NCI-H69 (cell line): ENCODE measurements at regions not wholly inside any gene's neighbourhood (a gene's known extent, or its start where the extent isn't known, plus 50 kb on each side); places are given as distances from the start of the nearest gene placed in this dataset.

ENCODE experiments used
- DNase-seq: peaks from one replicate; lab custom pipeline; 2025; lab: John Stamatoyannopoulos, UW

GRCh38 chr1:181142096-181142958 is 53.8 kb downstream of the IER5 start:
- DNase-seq = peak; percentile 97

- no peak for DNase-seq
Observed at GRCh38 chr1:181143102-181143859, 54.8 kb downstream of the IER5 start.

GRCh38 chr1:181144238-181144637 is 55.7 kb downstream of the IER5 start:
- DNase-seq = no peak

DNA sequence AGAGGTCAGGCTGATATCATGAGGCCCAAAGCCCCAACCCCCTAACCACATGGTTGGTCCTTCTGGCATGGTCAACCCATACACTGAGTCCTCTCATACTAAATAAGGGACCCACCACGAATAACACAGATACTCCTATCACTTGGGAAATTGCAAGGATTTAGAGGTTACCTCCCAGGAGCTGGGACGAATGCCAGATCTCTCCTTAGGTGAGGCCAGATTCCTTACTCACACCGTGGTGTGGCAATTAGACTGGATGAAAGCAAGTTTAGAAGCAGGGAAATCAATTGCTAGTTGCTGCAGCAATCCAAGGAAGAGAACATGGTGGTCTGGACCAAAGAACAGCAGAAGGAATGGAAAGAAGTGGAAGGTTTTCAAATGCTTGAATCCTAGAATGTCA is 60.1 kb downstream of the IER5 start:
- no peak for DNase-seq

DNA sequence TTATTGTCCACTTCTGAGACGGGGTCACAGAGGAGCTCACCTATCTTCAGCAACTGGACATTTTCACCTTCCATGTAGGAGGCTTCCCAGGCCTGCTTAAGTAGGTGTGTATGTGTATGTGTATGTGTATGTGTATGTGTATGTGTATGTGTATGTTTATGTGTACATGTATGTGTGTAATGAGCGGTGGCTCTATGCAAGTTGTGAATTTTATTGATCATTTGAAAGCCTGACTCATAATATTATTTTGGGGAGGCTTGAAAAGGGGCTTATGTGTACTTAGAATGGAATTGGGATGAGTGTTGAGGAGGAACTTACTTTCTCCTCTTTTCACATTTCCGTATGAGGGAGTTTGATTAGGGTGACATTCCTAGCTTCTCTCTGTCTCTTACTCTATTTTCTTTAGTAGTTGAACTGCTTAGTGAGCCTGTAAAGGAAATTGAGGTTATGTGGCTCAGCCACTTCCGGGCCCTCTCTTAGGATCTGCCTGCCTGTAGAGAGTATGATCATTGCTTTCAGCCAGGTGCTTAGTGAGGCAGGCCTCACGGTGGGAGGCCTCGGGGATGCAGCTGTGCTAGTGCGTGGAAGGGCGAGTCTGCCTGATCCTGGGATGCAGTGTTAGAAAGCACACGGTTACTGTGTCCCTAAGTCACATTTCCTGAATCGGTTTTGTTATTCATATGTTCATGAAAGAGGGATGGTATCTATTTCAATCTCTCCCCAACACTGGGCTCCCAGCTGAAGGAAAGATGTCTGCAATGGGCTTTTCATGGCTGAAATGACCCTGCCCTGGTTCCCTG is 61.0 kb downstream of the IER5 start:
- DNase-seq = peak; percentile 90

DNA sequence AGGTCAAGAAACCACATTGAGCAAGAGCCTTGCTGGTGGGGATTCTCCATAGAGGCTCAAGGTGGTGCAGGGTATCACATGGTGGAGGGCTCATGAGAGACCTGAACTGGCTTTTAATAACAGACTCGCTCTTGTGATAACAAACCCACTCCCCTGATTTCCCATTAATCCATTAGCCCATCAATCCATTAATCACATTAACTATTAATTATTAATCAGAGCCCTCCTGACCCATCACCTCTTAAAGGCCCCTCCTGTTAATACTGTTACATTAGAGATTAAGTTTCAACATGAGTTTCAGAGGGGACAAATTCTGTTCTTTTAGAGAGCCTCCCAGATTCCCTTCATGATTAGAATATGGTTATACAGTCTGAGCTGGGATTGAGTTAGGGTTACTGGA is 61.8 kb downstream of the IER5 start:
- no peak for DNase-seq

- DNase-seq = no peak
Observed at GRCh38 chr1:181150842-181151241, 62.3 kb downstream of the IER5 start.

GRCh38 chr1:181151378-181152326 is 63.2 kb downstream of the IER5 start:
- DNase-seq = peak; percentile 26

GRCh38 chr1:181152892-181153633 is 64.6 kb downstream of the IER5 start:
- DNase-seq = no peak

GRCh38 chr1:181153634-181153961 is 65.1 kb downstream of the IER5 start:
- DNase-seq = no peak

DNA sequence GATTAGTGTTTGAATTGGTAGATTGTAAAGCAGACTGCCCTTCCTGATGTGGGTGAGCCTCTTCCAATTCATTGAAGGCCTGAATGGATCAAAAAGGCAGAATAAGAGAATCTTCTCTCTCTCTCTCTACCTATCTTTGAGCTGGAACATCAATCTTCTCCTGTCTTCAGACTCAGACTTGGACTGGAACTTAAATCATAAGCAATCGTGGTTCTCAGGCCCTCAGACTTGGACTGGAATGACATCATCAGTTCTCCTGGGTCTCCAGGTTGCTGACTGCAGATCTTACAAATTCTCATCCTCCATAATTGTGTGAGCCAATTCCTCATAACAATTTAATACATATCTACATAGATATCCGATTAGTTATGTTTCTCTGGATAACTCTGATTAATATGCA is 66.8 kb downstream of the IER5 start:
- no peak for DNase-seq

GRCh38 chr1:181159451-181160140 is 71.1 kb downstream of the IER5 start:
- peak; percentile 50 for DNase-seq

DNA sequence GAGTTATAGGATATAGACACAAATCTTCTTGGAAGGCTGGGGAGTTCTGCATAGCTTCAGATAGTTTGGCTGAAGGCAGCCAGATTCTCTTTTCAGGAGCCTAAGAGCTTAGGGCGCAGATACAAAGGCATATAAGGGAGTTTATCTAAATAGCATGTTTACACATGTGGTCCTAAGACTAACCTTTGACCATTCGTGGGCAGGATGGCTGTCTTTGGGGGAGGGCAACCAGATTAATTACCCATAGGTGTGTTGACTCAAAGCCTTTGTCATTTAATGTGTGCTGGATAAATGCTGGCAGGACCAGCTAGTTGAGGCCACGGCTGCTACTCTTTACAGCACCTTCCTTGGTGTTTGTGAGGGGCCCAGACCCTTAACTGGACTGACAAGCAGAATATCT is 71.8 kb downstream of the IER5 start:
- DNase-seq = no peak

DNA sequence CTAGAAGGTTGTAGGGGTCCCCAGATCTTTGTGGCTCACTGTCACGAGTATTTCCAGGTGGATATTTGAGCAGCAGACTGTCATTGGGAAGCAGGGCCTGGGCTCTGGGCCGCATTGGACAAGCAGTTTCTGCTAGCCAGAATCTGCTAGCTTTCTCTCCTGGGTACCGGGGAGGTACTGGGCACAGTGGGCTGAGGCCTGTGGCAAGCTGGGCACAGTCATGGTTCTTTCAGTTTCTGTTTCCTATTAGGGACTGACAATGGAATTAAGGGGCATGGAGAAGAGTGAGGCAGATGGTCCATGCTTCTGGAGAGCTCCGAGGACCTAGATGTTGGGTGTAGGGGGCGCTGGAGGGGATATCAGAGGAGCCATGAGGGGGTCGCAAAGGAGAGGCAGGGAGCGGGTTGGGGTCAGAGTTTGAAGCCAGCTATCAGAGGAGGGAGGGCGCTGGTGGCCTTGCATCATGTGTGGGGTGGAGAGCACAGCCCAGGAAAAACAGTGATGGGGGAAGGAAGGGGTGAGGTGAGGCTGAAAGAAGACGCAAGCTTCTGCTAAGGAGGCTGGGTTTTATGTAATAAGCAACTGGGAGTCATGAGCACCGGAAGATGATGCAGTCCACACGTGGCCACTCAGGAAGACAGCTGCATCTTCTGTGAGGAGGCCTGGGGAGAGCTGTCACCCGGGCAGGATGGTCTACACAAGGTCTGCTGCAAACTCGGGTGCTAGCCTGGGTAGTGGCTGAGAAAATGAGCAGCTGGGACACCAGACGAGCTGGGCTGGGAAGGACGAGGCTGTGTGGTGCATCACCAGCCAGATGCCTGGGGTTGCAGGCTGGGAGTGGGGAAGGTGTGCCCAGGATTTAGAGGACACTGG is 72.7 kb downstream of the IER5 start:
- no peak for DNase-seq

DNA sequence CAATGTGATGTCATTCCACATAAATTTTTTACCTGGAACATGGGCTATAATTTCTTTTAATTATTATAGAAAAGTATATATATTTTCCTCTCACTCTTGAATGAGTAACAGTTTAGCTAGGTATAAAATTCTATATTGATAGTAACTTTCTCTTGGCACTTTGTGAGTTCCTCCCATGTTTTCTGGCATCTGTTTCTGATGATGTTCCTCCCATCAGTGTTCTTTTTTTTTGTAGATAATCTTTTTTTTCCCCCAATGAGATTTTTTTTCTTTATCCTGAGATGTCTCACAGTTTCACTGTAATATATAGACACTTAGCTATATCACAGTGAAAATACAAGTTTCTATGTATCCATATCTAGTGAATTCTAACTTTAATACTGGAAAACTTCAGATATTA is 75.2 kb downstream of the IER5 start:
- no peak for DNase-seq

DNA sequence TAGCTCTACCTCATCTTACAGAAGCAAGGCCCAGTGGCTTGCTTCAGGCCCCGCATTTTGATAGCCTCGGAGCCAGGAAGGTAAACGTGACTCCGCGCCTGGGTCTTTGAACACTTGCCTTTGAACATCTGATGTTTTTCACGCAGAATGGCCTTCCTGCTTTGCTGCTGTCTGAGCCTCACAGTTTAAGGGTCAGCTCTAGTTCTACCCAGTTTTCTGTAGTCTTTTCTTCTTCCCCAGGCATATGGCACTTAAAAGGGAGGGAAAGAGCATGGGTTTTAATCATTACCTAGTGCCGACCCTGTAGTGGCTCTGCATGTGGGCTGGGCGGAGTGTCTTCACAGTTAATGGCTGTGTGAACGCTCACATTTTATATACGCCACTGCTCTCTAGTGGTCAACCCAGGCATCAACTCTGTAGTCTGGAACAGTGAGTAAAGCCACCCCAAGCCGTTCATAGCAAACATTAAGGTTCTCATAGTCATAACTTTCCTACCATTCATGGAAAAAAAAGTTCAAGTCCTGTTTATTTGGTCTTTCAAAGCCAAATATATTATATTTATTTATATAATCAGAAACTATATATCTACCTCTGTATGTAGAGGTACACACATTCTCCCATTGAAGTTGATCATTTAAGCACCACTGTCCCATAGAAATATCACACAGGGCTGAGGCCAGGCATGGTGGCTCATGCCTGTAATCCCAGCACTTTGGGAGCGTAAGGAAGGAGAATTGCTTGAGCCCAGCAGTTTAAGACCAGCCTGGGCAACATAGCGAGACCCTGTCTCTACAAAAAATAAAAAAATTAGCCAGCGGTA is 78.1 kb downstream of the IER5 start:
- peak; percentile 94 for DNase-seq

DNA sequence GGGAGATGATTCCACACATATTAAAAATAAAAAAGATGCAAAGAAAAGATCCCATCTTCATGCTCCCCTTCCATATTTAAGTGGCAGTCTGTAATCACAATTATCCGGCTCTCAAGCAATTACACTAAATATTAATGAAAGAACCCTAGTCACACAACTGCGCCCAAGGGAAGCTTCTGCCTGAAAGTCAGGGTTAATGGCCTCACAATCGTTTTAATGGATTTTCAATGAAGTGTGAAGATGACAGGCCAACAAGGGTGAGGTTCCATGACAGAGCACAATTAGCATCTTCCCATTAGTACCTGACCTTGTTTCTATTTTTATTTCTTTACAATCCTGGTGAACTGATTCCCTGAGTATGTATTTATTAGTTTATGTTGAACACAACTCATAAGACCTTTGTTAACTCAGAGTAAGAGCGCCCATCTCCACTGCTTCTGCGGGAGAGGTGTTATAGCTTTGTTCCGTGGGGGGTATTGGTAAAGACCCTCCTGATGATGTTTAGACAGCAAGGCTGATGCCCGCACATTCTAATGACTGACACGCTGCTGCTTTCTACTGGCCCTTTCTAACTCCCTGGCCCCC is 80.9 kb downstream of the IER5 start:
- DNase-seq = peak; percentile 87

DNA sequence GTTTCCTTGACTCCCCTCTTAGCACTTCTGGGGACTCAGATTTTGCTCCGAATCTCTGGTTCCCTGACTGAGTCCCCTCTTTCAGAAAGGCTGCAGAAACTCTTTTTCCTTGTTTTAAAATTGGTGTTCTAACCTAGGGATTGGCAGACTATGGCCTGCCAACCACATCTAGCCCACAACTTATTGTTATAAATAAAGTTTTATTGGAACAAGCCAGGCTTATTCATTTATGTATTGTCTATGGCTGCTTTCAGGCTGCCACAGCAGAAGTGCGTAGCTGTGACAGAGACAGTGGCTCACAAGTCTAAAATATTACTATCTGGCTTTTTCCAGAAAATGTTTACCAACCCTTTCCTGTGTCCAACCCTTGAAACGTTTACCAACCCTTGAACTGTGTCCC is 81.7 kb downstream of the IER5 start:
- no peak for DNase-seq
